ENCODE measurements at regions not wholly inside any gene's neighbourhood (a gene's known extent, or its start where the extent isn't known, plus 50 kb on each side); places are given as distances from the start of the nearest gene placed in this dataset.

- DNase-seq: no peak
Observed at GRCh38 chr6:133754298-133754697, 134.6 kb upstream of the TCF21 start.

GRCh38 chr6:133756078-133756695 lies 132.7 kb upstream of the TCF21 start:
- no peak for DNase-seq

GRCh38 chr6:133757335-133757734 lies 131.6 kb upstream of the TCF21 start:
- DNase-seq: peak; percentile 79

GRCh38 chr6:133758815-133759335 lies 130.0 kb upstream of the TCF21 start:
- DNase-seq: no peak

GRCh38 chr6:133759524-133759923 lies 129.4 kb upstream of the TCF21 start:
- no peak for DNase-seq

GRCh38 chr6:133761706-133762105 lies 127.2 kb upstream of the TCF21 start:
- no peak for DNase-seq

- DNase-seq: no peak
Observed at GRCh38 chr6:133764008-133764753, 124.7 kb upstream of the TCF21 start.

GRCh38 chr6:133764754-133765208 lies 124.1 kb upstream of the TCF21 start:
- no peak for DNase-seq

GRCh38 chr6:133767357-133767970 lies 121.4 kb upstream of the TCF21 start:
- no peak for DNase-seq

- DNase-seq: no peak
Observed at GRCh38 chr6:133768656-133769295, 120.1 kb upstream of the TCF21 start.

GRCh38 chr6:133769463-133769862 lies 119.5 kb upstream of the TCF21 start:
- no peak for DNase-seq

GRCh38 chr6:133772567-133772966 lies 116.3 kb upstream of the TCF21 start:
- no peak for DNase-seq

- DNase-seq: no peak
Observed at GRCh38 chr6:133773776-133774175, 115.1 kb upstream of the TCF21 start.

GRCh38 chr6:133774356-133774755 lies 114.6 kb upstream of the TCF21 start:
- no peak for DNase-seq

- DNase-seq: peak; percentile 87
Observed at GRCh38 chr6:133778414-133779130, 110.3 kb upstream of the TCF21 start.

GRCh38 chr6:133779916-133780695 lies 108.8 kb upstream of the TCF21 start:
- DNase-seq: no peak

GRCh38 chr6:133786016-133786415 lies 102.9 kb upstream of the TCF21 start:
- DNase-seq: no peak

GRCh38 chr6:133787122-133787521 lies 101.8 kb upstream of the TCF21 start:
- DNase-seq: no peak

GRCh38 chr6:133787859-133788505 lies 100.9 kb upstream of the TCF21 start:
- no peak for DNase-seq

- no peak for DNase-seq
Observed at GRCh38 chr6:133788556-133788955, 100.4 kb upstream of the TCF21 start.
